MCF 10A (cell line): ENCODE measurements at regions not wholly inside any gene's neighbourhood (a gene's known extent, or its start where the extent isn't known, plus 50 kb on each side); places are given as distances from the start of the nearest gene placed in this dataset.

Source experiments
- BruUV-seq: library from RNA; stranded (reverse); fragments of 400-500 nt; replicated peaks from 2 replicates; lab custom pipeline; 2021; lab: Mats Ljungman, UMichigan
- CTCF ChIA-PET: fragments of 300-600 bp; sonication (Branson Sonifier 250); formaldehyde crosslinking; extraction: SDS; loops from one replicate; lab custom pipeline; 2021; ENCODE audit warnings: antibody characterized with exemption, inconsistent platforms; lab: Yijun Ruan, JAX
- POLR2A ChIA-PET: fragments of 300-600, 350-650 bp; sonication (Branson Sonifier 250); formaldehyde crosslinking; extraction: SDS; loops from one replicate; lab custom pipeline; 2020; ENCODE audit warnings: antibody characterized with exemption, inconsistent platforms; lab: Yijun Ruan, JAX
- DNase-seq: peaks from one replicate; pipeline ENCODE4 v3.0.0-alpha.2; 2018; ENCODE audit not compliant: unreplicated experiment
- H3K27ac Mint-ChIP-seq: one replicate; pipeline ENCODE4 v1.8.0; 2022; ENCODE audit warnings: mild to moderate bottlenecking, low read depth, mixed read lengths; ENCODE audit not compliant: unreplicated experiment
- H3K27me3 Mint-ChIP-seq: one replicate; pipeline ENCODE4 v1.8.0; 2022; ENCODE audit warnings: mixed read lengths; ENCODE audit not compliant: insufficient read depth, unreplicated experiment
- H3K36me3 Mint-ChIP-seq: one replicate; pipeline ENCODE4 v1.8.0; 2022; ENCODE audit warnings: mild to moderate bottlenecking, moderate library complexity, mixed read lengths; ENCODE audit not compliant: insufficient read depth, unreplicated experiment
- H3K4me1 Mint-ChIP-seq: one replicate; pipeline ENCODE4 v1.8.0; 2022; ENCODE audit warnings: mixed read lengths; ENCODE audit not compliant: insufficient read depth, unreplicated experiment
- H3K4me3 Mint-ChIP-seq: one replicate; pipeline ENCODE4 v1.8.0; 2022; ENCODE audit warnings: mild to moderate bottlenecking, moderate library complexity, mixed read lengths; ENCODE audit not compliant: unreplicated experiment
- H3K9me3 Mint-ChIP-seq: one replicate; pipeline ENCODE4 v1.8.0; 2022; ENCODE audit warnings: mixed read lengths; ENCODE audit not compliant: unreplicated experiment
- intact Hi-C: fragments of 100-400 bp; cut with micrococcal nuclease; formaldehyde crosslinking; loops from 2 replicates; pipeline ENCODE4 v1.14.1; 2022
- TF ChIP-seq, protein P1 (sequence below): fragments of 200-600 bp; IDR thresholded peaks from one replicate; pipeline ENCODE4 v1.8.0; 2022; ENCODE audit warnings: antibody characterized with exemption, mild to moderate bottlenecking; ENCODE audit not compliant: unreplicated experiment

DNA sequence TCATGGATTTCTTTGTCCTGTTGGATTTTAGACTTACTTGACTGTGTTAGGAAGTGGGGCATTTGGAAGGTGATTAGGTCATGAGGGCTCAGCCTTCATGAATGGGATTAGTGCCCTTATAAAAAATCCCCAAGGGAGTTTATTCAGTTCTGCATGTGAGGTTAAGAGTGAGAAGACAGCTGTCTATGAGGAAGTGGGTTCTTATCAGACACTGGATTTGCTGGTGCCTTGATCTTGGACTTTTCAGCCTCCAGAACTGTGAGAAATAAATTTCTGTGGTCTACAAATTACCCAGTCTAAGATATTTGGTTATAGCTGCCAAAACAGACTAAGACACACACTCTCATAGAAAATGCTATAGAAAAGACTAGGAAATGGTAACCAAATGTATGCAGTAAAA, 724.7 kb upstream of the FZD8 start:
- ChIA-PET CTCF (interaction anchor here (0.6 kb wide), 1 partner anchor 513 kb away, joined by 4 read pairs; no protein-coding TSS in a partner anchor), POLR2A (interaction anchor here (0.7 kb wide), 1 partner anchor 10 kb away, joined by 3 read pairs; no protein-coding TSS in a partner anchor)
- no peak for DNase-seq
- H3K36me3 Mint-ChIP-seq = no peaks in the 10 kb centered on the region
- BruUV-seq = no TSS peak
- H3K4me1 Mint-ChIP-seq = peaks cover 6% of the 10 kb centered on the region
- TF ChIP-seq, protein P1, sequence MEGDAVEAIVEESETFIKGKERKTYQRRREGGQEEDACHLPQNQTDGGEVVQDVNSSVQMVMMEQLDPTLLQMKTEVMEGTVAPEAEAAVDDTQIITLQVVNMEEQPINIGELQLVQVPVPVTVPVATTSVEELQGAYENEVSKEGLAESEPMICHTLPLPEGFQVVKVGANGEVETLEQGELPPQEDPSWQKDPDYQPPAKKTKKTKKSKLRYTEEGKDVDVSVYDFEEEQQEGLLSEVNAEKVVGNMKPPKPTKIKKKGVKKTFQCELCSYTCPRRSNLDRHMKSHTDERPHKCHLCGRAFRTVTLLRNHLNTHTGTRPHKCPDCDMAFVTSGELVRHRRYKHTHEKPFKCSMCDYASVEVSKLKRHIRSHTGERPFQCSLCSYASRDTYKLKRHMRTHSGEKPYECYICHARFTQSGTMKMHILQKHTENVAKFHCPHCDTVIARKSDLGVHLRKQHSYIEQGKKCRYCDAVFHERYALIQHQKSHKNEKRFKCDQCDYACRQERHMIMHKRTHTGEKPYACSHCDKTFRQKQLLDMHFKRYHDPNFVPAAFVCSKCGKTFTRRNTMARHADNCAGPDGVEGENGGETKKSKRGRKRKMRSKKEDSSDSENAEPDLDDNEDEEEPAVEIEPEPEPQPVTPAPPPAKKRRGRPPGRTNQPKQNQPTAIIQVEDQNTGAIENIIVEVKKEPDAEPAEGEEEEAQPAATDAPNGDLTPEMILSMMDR = no peak
- no peak overlapping the region for H3K27ac Mint-ChIP-seq
- no peaks in the 10 kb centered on the region for H3K27me3 Mint-ChIP-seq
- no peak overlapping the region for H3K4me3 Mint-ChIP-seq
- intact Hi-C loops = no loop called here
- H3K9me3 Mint-ChIP-seq = no peaks in the 10 kb centered on the region

- no peak overlapping the region for H3K4me3 Mint-ChIP-seq
- no peaks in the 10 kb centered on the region for H3K9me3 Mint-ChIP-seq
- intact Hi-C loops = no loop called here
- H3K36me3 Mint-ChIP-seq = no peaks in the 10 kb centered on the region
- no peak for DNase-seq
- no peaks in the 10 kb centered on the region for H3K27me3 Mint-ChIP-seq
- POLR2A ChIA-PET = interaction anchor here (0.6 kb wide), 1 partner anchor 57 kb away, joined by 3 read pairs; no protein-coding TSS in a partner anchor
- H3K4me1 Mint-ChIP-seq = peaks cover 6% of the 10 kb centered on the region
- BruUV-seq = no TSS peak
- CTCF ChIA-PET = interaction anchor here (0.6 kb wide), 1 partner anchor 22 kb away, joined by 3 read pairs; no protein-coding TSS in a partner anchor
- H3K27ac Mint-ChIP-seq = no peak overlapping the region
- TF ChIP-seq, protein P1 = no peak
Measured at GRCh38 chr10:36366065-36366464, 724.0 kb upstream of the FZD8 start.

DNA sequence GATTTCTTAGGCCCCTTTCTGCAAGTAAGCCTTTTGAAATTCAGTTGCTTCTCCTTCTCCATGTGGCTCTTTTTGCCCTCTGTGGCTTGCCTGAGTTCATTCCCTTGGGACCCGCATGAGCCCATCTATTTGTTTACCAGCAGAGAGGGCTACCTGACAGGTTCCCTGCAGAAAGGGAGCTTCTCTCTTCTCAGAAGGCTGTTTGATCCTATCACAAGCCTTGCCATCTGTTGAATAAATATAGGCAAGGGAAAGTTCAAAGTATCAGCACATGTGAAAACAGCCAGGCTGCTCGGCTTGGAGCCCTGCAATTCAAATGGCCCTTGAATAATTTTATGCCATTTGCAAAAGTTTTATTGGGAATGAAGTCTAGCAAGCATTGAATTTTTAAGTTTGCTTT, 720.2 kb upstream of the FZD8 start:
- ChIA-PET CTCF (no interaction called here), POLR2A (no interaction called here)
- BruUV-seq = no TSS peak
- no peaks in the 10 kb centered on the region for H3K27me3 Mint-ChIP-seq
- no peaks in the 10 kb centered on the region for H3K36me3 Mint-ChIP-seq
- H3K4me3 Mint-ChIP-seq = no peak overlapping the region
- no peak overlapping the region for H3K27ac Mint-ChIP-seq
- intact Hi-C loops = no loop called here
- no peak for DNase-seq
- no peaks in the 10 kb centered on the region for H3K9me3 Mint-ChIP-seq
- TF ChIP-seq, protein P1 = no peak
- H3K4me1 Mint-ChIP-seq = peaks cover 6% of the 10 kb centered on the region

DNA sequence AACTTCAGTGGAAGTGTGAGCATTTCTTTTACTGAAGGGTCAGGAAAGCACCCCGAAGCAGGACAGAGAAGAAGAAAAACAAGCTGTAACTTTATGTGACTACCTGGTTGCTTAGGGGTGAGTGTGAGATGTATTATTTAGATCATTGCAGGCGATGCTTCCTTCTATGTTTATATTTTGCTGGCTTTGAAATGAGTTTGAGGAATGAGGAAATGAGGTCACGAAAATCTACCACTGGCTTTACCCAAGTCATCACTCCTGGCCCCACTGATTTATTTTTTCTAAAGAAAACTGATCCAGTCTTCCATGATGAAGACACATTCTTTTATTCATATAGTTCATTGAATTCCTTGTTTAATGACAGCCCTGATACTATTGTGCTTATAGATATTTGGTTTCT, 716.6 kb upstream of the FZD8 start:
- TF ChIP-seq, protein P1 = no peak
- Mint-ChIP-seq H3K9me3 (no peaks in the 10 kb centered on the region), H3K4me3 (no peak overlapping the region), H3K27ac (no peak overlapping the region), H3K36me3 (no peaks in the 10 kb centered on the region), H3K4me1 (no peaks in the 10 kb centered on the region), H3K27me3 (no peaks in the 10 kb centered on the region)
- POLR2A ChIA-PET = interaction anchor here (0.5 kb wide), 1 partner anchor 125 kb away, joined by 3 read pairs; no protein-coding TSS in a partner anchor
- DNase-seq = no peak
- no TSS peak for BruUV-seq
- CTCF ChIA-PET = interaction anchor here (0.6 kb wide), 2 partner anchors 11 to 1178 kb away, joined by 3 to 4 read pairs; no protein-coding TSS in a partner anchor
- intact Hi-C loops = no loop called here
